BJ (cell line): ENCODE measurements at regions not wholly inside any gene's neighbourhood (a gene's known extent, or its start where the extent isn't known, plus 50 kb on each side); places are given as distances from the start of the nearest gene placed in this dataset.

Experiments used
- CTCF ChIA-PET: fragments of 350-600 bp; formaldehyde crosslinking; extraction: SDS; loops from one replicate; lab custom pipeline; 2021; ENCODE audit warnings: antibody characterized with exemption, inconsistent platforms; lab: Yijun Ruan, JAX
- POLR2A ChIA-PET: fragments of 300-600 bp; sonication (Branson Sonifier 250); formaldehyde crosslinking; extraction: SDS; loops from one replicate; lab custom pipeline; 2021; ENCODE audit warnings: antibody characterized with exemption; lab: Charles Lee
- DNase-seq: peaks from one replicate; pipeline ENCODE4 v3.0.0-alpha.2; 2011; ENCODE audit warnings: low read depth
- H3K27me3 ChIP-seq: 2 replicates; pipeline ENCODE4 v1.6.0; 2011; ENCODE audit warnings: low read length; ENCODE audit not compliant: control insufficient read depth, insufficient read depth
- H3K36me3 ChIP-seq: 2 replicates; pipeline ENCODE4 v1.5.1; 2011; ENCODE audit warnings: low read length; ENCODE audit not compliant: control insufficient read depth, insufficient read depth
- H3K4me3 ChIP-seq: 2 replicates; pipeline ENCODE4 v1.5.1; 2011; ENCODE audit warnings: low read depth, mild to moderate bottlenecking, control low read depth, low read length
- CTCF ChIP-seq: IDR thresholded peaks from 2 replicates; pipeline ENCODE4 v1.5.1; 2011; ENCODE audit warnings: low read depth, mild to moderate bottlenecking, control low read depth, inconsistent platforms, low read length, moderate library complexity; ENCODE audit not compliant: insufficient read depth

GRCh38 chr10:44831581-44831980, 79.6 kb upstream of the TMEM72 start:
- no peaks in the 10 kb centered on the region for H3K36me3 ChIP-seq
- DNase-seq, result no peak
- ChIA-PET POLR2A (no interaction called here), CTCF (interaction anchor here (1.6 kb wide), 1 partner anchor 27 kb away, joined by 4 read pairs; no protein-coding TSS in a partner anchor)
- no peaks in the 10 kb centered on the region for H3K27me3 ChIP-seq
- H3K4me3 ChIP-seq, result no peak overlapping the region
- no peak for TF ChIP-seq CTCF

- ChIA-PET CTCF (interaction anchor here (0.7 to 1.6 kb wide), 3 partner anchors 14 to 275 kb away, joined by 3 to 4 read pairs (median 4); no protein-coding TSS in a partner anchor), POLR2A (interaction anchor here (0.7 kb wide), 1 partner anchor 152 kb away, joined by 3 read pairs; no protein-coding TSS in a partner anchor)
- Histone ChIP-seq H3K4me3 (no peak overlapping the region), H3K36me3 (no peaks in the 10 kb centered on the region), H3K27me3 (no peaks in the 10 kb centered on the region)
- peak; percentile 90 for DNase-seq
- TF ChIP-seq CTCF, result no peak
Measured at GRCh38 chr10:44832595-44833390, 78.3 kb upstream of the TMEM72 start.

DNA sequence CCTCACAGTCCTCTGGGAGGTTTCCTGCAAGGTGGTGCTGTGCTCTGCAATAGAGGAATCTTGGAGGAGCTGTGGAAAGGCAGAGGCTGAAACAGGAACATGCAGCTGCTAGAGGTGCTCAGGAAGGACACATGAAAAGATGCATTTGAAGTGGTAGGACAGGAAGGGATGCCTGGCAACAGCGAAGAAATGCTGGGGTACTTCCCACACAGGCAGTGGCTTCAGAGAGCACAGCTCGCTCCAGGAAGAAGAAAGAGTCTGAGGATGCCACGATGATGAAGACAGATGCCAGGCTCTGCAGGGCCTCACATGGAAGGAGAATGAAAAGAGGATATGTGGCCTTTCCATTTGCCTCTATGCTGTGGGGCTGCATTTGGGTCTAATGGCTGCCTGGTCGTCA, 77.0 kb upstream of the TMEM72 start:
- Histone ChIP-seq H3K36me3 (no peaks in the 10 kb centered on the region), H3K4me3 (no peak overlapping the region), H3K27me3 (no peaks in the 10 kb centered on the region)
- no peak for DNase-seq
- CTCF ChIA-PET, result interaction anchor here (0.9 to 1.1 kb wide), 3 partner anchors 11 to 23 kb away, joined by 3 to 4 read pairs (median 3); no protein-coding TSS in a partner anchor
- TF ChIP-seq CTCF, result no peak
- POLR2A ChIA-PET, result no interaction called here

DNA sequence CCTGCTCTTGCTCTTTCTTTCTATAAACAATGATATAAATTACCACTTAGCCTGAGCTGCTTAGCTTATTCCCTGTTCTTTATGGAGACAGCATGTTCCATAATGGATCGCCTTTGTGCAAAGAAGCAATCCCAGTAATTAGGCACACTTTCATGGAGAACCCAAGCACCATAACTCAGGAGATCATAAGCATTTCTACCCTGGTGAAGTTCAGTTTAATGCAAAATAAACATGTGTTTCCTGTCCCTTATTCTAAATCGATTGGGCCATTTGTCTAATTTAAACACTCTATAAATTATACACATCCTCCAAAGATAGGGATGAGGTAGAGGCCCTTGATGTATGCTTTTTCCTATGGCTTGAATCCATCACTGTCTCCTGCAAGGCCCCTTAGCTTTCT, 75.8 kb upstream of the TMEM72 start:
- no peaks in the 10 kb centered on the region for H3K36me3 ChIP-seq
- H3K27me3 ChIP-seq, result no peaks in the 10 kb centered on the region
- ChIA-PET CTCF (interaction anchor here (0.7 kb wide), 1 partner anchor 23 kb away, joined by 3 read pairs; no protein-coding TSS in a partner anchor), POLR2A (no interaction called here)
- no peak for TF ChIP-seq CTCF
- no peak for DNase-seq
- no peak overlapping the region for H3K4me3 ChIP-seq

DNA sequence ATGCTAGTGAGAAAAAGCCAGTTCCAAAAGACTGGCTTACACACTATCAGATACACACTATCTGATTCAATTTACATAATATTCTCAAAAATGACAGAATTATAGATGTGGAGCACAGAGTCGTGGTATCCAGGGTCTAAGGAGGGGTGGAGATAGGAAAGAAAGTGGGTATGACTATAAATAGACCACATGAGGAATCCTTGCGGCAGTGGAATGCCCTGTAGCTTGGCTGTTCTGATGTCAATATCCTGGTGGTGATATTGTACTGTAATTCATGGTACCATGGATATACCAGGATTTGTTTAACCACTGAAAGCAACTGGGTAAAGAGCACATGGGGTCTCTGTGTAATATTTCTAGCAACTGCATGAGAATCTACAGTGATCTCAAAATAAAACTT, 67.7 kb upstream of the TMEM72 start:
- no peak for DNase-seq
- Histone ChIP-seq H3K4me3 (no peak overlapping the region), H3K36me3 (no peaks in the 10 kb centered on the region), H3K27me3 (no peaks in the 10 kb centered on the region)
- no peak for TF ChIP-seq CTCF
- POLR2A ChIA-PET, result no interaction called here
- CTCF ChIA-PET, result no interaction called here
